ENCODE measurements at regions not wholly inside any gene's neighbourhood (a gene's known extent, or its start where the extent isn't known, plus 50 kb on each side); places are given as distances from the start of the nearest gene placed in this dataset.

- Histone ChIP-seq H3K27me3 (ENCODE audit: insufficient read depth, low read depth, low read length) (no peaks in the 10 kb centered on the region), H3K4me3 (ENCODE audit: low read length) (no peak overlapping the region), H3K9me2 (ENCODE audit: insufficient read depth, low read length) (no peaks in the 10 kb centered on the region), H3K36me3 (ENCODE audit: insufficient read depth, low read length) (no peaks in the 10 kb centered on the region), H3K9ac (ENCODE audit: low read length) (no peak overlapping the region), H2AFZ (ENCODE audit: low read depth, low read length) (no peak overlapping the region), H3K9me3 (ENCODE audit: low read length) (no peaks in the 10 kb centered on the region), H3K79me2 (replicated peaks; ENCODE audit: insufficient read depth, low read length) (no peaks in the 10 kb centered on the region), H3K4me2 (ENCODE audit: low read length) (no peak overlapping the region), H3F3A (ENCODE audit: insufficient read depth, low read length, poor library complexity, severe bottlenecking) (no peaks in the 10 kb centered on the region), H4K20me1 (ENCODE audit: insufficient read depth) (no peaks in the 10 kb centered on the region), H3K27ac (ENCODE audit: low read length) (no peak overlapping the region)
- TF ChIP-seq MXI1 (conservative IDR thresholded peaks at IDR 0.05; ENCODE audit: poor library complexity, severe bottlenecking) = no peak
- TF ChIP-seq CTCF (IDR thresholded peaks at IDR 0.05; ENCODE audit: poor library complexity, severe bottlenecking) = no peak
- no peak for TF ChIP-seq SMC3 (conservative IDR thresholded peaks at IDR 0.05; ENCODE audit: poor library complexity)
- TF ChIP-seq TAF1 (IDR thresholded peaks at IDR 0.05; ENCODE audit: low read depth) = no peak
- TF ChIP-seq EZH2 (IDR thresholded peaks at IDR 0.05; ENCODE audit: borderline replicate concordance, insufficient read depth, low read length, poor library complexity, severe bottlenecking) = no peak
- no peak for TF ChIP-seq EP300 (conservative IDR thresholded peaks at IDR 0.05; ENCODE audit: poor library complexity, severe bottlenecking)
- TF ChIP-seq POLR2AphosphoS5 (IDR thresholded peaks at IDR 0.05) = no peak
- no peak for TF ChIP-seq REST (IDR thresholded peaks at IDR 0.05; ENCODE audit: borderline replicate concordance)
- TF ChIP-seq RAD21 (conservative IDR thresholded peaks at IDR 0.05) = no peak
These were observed 301.9 kb upstream of the ARSJ start for GRCh38 chr4:114281164-114281960.

GRCh38 chr4:114282937-114283336 is 303.5 kb upstream of the ARSJ start:
- H3K27me3 ChIP-seq (ENCODE audit: insufficient read depth, low read depth, low read length) = no peaks in the 10 kb centered on the region
- no peak overlapping the region for H3K4me2 ChIP-seq (ENCODE audit: low read length)
- no peaks in the 10 kb centered on the region for H3K36me3 ChIP-seq (ENCODE audit: insufficient read depth, low read length)
- H4K20me1 ChIP-seq (ENCODE audit: insufficient read depth) = no peaks in the 10 kb centered on the region
- no peak overlapping the region for H3K9ac ChIP-seq (ENCODE audit: low read length)
- H3K27ac ChIP-seq (ENCODE audit: low read length) = no peak overlapping the region
- no peak overlapping the region for H2AFZ ChIP-seq (ENCODE audit: low read depth, low read length)
- no peaks in the 10 kb centered on the region for H3K9me2 ChIP-seq (ENCODE audit: insufficient read depth, low read length)
- H3K79me2 ChIP-seq (replicated peaks; ENCODE audit: insufficient read depth, low read length) = no peaks in the 10 kb centered on the region
- no peak overlapping the region for H3K4me3 ChIP-seq (ENCODE audit: low read length)
- no peaks in the 10 kb centered on the region for H3F3A ChIP-seq (ENCODE audit: insufficient read depth, low read length, poor library complexity, severe bottlenecking)
- H3K9me3 ChIP-seq (ENCODE audit: low read length) = no peaks in the 10 kb centered on the region
- no peak for TF ChIP-seq CTCF (IDR thresholded peaks at IDR 0.05; ENCODE audit: poor library complexity, severe bottlenecking)
- no peak for TF ChIP-seq EZH2 (IDR thresholded peaks at IDR 0.05; ENCODE audit: borderline replicate concordance, insufficient read depth, low read length, poor library complexity, severe bottlenecking)
- no peak for TF ChIP-seq MXI1 (conservative IDR thresholded peaks at IDR 0.05; ENCODE audit: poor library complexity, severe bottlenecking)
- no peak for TF ChIP-seq POLR2AphosphoS5 (IDR thresholded peaks at IDR 0.05)
- TF ChIP-seq REST (IDR thresholded peaks at IDR 0.05; ENCODE audit: borderline replicate concordance) = no peak
- TF ChIP-seq SMC3 (conservative IDR thresholded peaks at IDR 0.05; ENCODE audit: poor library complexity) = no peak
- no peak for TF ChIP-seq RAD21 (conservative IDR thresholded peaks at IDR 0.05)
- no peak for TF ChIP-seq TAF1 (IDR thresholded peaks at IDR 0.05; ENCODE audit: low read depth)
